ENCODE measurements at regions not wholly inside any gene's neighbourhood (a gene's known extent, or its start where the extent isn't known, plus 50 kb on each side); places are given as distances from the start of the nearest gene placed in this dataset.

GRCh38 chr4:96652821-96653220 is 812.9 kb downstream of the PDHA2 start:
- TF ChIP-seq CTCF (IDR thresholded peaks at IDR 0.05) (no peak), POLR2A (IDR thresholded peaks at IDR 0.05) (no peak)
